Chondrocyte (in vitro differentiated cells): ENCODE measurements at regions not wholly inside any gene's neighbourhood (a gene's known extent, or its start where the extent isn't known, plus 50 kb on each side); places are given as distances from the start of the nearest gene placed in this dataset.
"Not testable (repeated sequence)": the region's sequence is repeated elsewhere in the genome, so short reads cannot be mapped to it uniquely, and the experiment has no call there.

Experiments
- DNase-seq: peaks from one replicate; pipeline ENCODE4 v3.0.0; 2021; ENCODE audit warnings: mixed read lengths, low spot score
- H3K27ac Mint-ChIP-seq: one replicate; pipeline ENCODE4 v1.8.0; 2021; ENCODE audit warnings: mild to moderate bottlenecking, moderate library complexity, mixed read lengths; ENCODE audit not compliant: unreplicated experiment
- H3K27me3 Mint-ChIP-seq: 2 replicates; pipeline ENCODE4 v1.8.0; 2021; ENCODE audit warnings: low read depth, mixed read lengths
- H3K36me3 Mint-ChIP-seq: 2 replicates; pipeline ENCODE4 v1.8.0; 2021; ENCODE audit warnings: low read depth, mixed read lengths
- H3K4me1 Mint-ChIP-seq: 2 replicates; pipeline ENCODE4 v1.8.0; 2021; ENCODE audit warnings: low read depth, mild to moderate bottlenecking, mixed read lengths
- H3K4me3 Mint-ChIP-seq: one replicate; pipeline ENCODE4 v1.8.0; 2021; ENCODE audit warnings: mild to moderate bottlenecking, moderate library complexity, mixed read lengths; ENCODE audit not compliant: unreplicated experiment
- H3K9me3 Mint-ChIP-seq: 2 replicates; pipeline ENCODE4 v1.8.0; 2021; ENCODE audit warnings: low read depth, mixed read lengths
- CTCF ChIP-seq: fragments of 200-600 bp; sonication (generic); IDR thresholded peaks from 2 replicates; pipeline ENCODE4 v1.5.0; 2021; ENCODE audit warnings: antibody characterized with exemption, mild to moderate bottlenecking, moderate library complexity

DNA sequence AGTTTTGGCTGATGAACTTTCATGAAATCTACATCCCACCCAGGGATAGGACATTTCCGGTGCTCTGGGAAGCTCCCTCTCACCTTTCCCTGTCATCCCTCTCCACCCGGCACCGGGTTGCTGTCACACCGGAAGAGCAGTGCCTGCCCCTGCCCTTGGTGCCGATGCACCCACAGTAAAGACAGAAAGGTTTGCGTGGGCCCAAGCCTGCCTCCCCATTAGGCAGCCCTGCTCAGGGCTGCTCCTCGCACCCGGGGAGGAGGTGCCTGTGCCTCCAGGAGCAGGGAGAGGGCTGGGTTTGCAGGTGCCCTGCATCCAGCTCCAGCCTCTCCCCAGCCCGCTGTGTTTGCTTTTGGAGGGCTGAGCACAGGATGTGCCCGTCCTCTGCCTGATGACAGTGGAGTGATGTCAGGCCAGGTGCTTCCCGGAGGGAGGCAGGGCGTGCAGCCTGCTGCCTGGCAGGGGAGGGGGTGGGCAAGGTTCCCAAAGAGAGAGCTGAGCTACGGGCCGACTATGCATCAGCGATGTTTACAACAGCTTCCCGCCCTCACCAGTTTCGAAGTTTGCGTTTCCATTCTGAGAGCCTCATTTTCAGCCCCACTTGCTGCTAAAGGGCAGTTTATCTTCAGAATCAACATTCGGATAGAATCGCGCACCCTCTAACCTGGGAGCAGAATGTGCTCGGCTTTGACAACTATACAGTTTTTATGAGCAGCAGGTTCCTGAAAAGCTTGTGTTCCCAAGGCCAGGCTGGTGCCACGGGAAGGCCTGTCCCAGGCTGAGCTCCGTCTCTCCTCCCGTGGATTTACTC is 83.2 kb upstream of the CLDN5 start:
- Mint-ChIP-seq H3K4me1 (no peaks in the 10 kb centered on the region), H3K27ac (no peak overlapping the region), H3K27me3 (peaks cover 28% of the 10 kb centered on the region), H3K36me3 (no peaks in the 10 kb centered on the region), H3K4me3 (no peak overlapping the region), H3K9me3 (peaks cover 2% of the 10 kb centered on the region)
- DNase-seq = peak; percentile 65
- TF ChIP-seq CTCF = no peak

- H3K36me3 Mint-ChIP-seq = no peaks in the 10 kb centered on the region
- TF ChIP-seq CTCF = no peak
- no peak overlapping the region for H3K27ac Mint-ChIP-seq
- H3K4me3 Mint-ChIP-seq = no peak overlapping the region
- H3K27me3 Mint-ChIP-seq = peaks cover 28% of the 10 kb centered on the region
- DNase-seq = peak; percentile 58
- no peaks in the 10 kb centered on the region for H3K9me3 Mint-ChIP-seq
- no peaks in the 10 kb centered on the region for H3K4me1 Mint-ChIP-seq
Observed at GRCh38 chr22:19608003-19608690, 83.9 kb upstream of the CLDN5 start.

DNA sequence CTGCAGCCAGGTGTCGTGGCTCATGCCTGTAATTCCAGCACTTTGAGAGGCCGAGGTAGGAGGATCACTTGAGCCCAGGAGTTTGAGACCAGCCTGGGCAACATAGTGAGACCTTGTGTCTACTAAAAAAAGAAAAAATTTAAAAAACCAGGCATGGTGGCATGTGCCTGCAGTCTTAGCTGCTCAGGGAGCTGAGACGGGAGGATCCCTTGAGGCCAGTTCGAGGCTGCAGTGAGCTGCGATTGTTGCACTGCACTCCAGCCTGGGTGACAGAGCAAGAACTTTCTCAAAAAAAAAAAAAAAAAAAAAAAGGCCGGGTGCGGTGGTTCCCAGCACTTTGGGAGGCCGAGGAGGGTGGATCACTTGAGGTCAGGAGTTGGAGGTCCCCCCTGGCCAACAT is 85.5 kb upstream of the CLDN5 start:
- H3K27me3 Mint-ChIP-seq = peaks cover 31% of the 10 kb centered on the region

GRCh38 chr22:19610518-19611253 is 86.5 kb upstream of the CLDN5 start:
- H3K27me3 Mint-ChIP-seq = peaks cover 36% of the 10 kb centered on the region
- H3K9me3 Mint-ChIP-seq = no peaks in the 10 kb centered on the region
- DNase-seq = peak; percentile 50
- no peaks in the 10 kb centered on the region for H3K4me1 Mint-ChIP-seq
- H3K4me3 Mint-ChIP-seq = no peak overlapping the region
- no peak for TF ChIP-seq CTCF
- no peaks in the 10 kb centered on the region for H3K36me3 Mint-ChIP-seq
- no peak overlapping the region for H3K27ac Mint-ChIP-seq

More for the DNA sequence above, 85.5 kb upstream of the CLDN5 start:
- peak; percentile 7 for DNase-seq
- H3K4me3 Mint-ChIP-seq, H3K27ac Mint-ChIP-seq, H3K4me1 Mint-ChIP-seq, H3K36me3 Mint-ChIP-seq, H3K9me3 Mint-ChIP-seq: not testable (repeated sequence)

DNA sequence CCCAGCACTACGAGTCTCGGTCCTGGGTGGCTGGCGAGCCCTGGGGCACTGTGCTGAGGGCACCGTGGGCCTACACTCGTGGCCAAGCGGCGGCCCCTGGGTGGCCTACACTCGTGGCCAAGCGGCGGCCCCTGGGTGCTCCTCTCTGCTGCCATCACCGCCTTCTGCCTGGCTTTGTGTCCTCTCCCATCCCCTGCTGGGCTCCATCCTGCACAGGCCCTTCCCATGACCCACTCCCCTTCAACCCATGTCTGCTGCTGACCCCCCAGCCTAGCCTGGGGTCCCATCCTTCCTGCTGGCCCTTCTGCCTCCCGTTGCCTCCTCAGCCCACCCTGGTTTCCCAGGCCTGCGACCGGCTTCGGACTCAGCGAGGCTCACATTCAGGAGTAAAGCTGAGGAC is 87.4 kb upstream of the CLDN5 start:
- H3K36me3 Mint-ChIP-seq = no peaks in the 10 kb centered on the region
- H3K27ac Mint-ChIP-seq = no peak overlapping the region
- H3K4me3 Mint-ChIP-seq = no peak overlapping the region
- H3K27me3 Mint-ChIP-seq = peaks cover 34% of the 10 kb centered on the region
- peak; percentile 75 for DNase-seq
- H3K4me1 Mint-ChIP-seq = no peaks in the 10 kb centered on the region
- TF ChIP-seq CTCF = no peak
- no peaks in the 10 kb centered on the region for H3K9me3 Mint-ChIP-seq
